Lung (tissue), 11 donors: ENCODE measurements at regions not wholly inside any gene's neighbourhood (a gene's known extent, or its start where the extent isn't known, plus 50 kb on each side); places are given as distances from the start of the nearest gene placed in this dataset.

ENCODE experiments used
- ATAC-seq: fragments of 200-7000 bp; cut with Tn5 transposase; one replicate; pipeline ENCODE4 v1.9.1; 2020; ENCODE audit warnings: moderate number of reproducible peaks; ENCODE audit not compliant: insufficient read depth, low FRiP score
- DNase-seq, 3 donors: peaks; one replicate each; pipeline ENCODE4 v3.0.0-alpha.2; 2013 to 2017
- H3K27ac ChIP-seq, 2 donors: one replicate each; pipeline ENCODE4 v1.5.1; 2013; ENCODE audit warnings: mild to moderate bottlenecking in 2 of 2, moderate library complexity in 2 of 2, control low read depth in 1 of 2, inconsistent platforms in 1 of 2, low read depth in 1 of 2, low read length in 1 of 2
- H3K27me3 ChIP-seq, 3 donors: one replicate each; pipeline ENCODE4 v1.5.1; 2013; ENCODE audit warnings: low read length in 2 of 3; ENCODE audit not compliant: control insufficient read depth in 3 of 3, insufficient read depth in 3 of 3
- H3K36me3 ChIP-seq, 4 donors: one replicate each; pipeline ENCODE4 v1.5.1; 2013; ENCODE audit warnings: low read length in 4 of 4, mild to moderate bottlenecking in 1 of 4, moderate library complexity in 1 of 4; ENCODE audit not compliant: control insufficient read depth in 4 of 4, insufficient read depth in 4 of 4
- H3K4me1 ChIP-seq, 5 donors: one replicate each; pipeline ENCODE4 v1.5.1; 2013; ENCODE audit warnings: low read length in 5 of 5, mild to moderate bottlenecking in 2 of 5, moderate library complexity in 1 of 5; ENCODE audit not compliant: control insufficient read depth in 5 of 5, insufficient read depth in 5 of 5
- H3K4me3 ChIP-seq: one replicate; pipeline ENCODE4 v1.5.1; 2013; ENCODE audit warnings: mild to moderate bottlenecking, control low read depth, moderate library complexity
- H3K9ac ChIP-seq, 2 donors: one replicate each; pipeline ENCODE4 v1.5.1; 2013; ENCODE audit warnings: low read length in 2 of 2, control low read depth in 1 of 2; ENCODE audit not compliant: insufficient read depth in 1 of 2
- H3K9me3 ChIP-seq, 4 donors: one replicate each; pipeline ENCODE4 v1.5.1; 2013; ENCODE audit warnings: low read length in 3 of 4, mild to moderate bottlenecking in 1 of 4, moderate library complexity in 1 of 4; ENCODE audit not compliant: control insufficient read depth in 4 of 4, insufficient read depth in 3 of 4
- CTCF ChIP-seq: IDR thresholded peaks from 2 replicates; pipeline ENCODE4 v1.5.1; 2012; ENCODE audit warnings: mild to moderate bottlenecking; ENCODE audit errors: control extremely low read depth, extremely low read depth
- WGBS, 2 donors: extraction: QIAGEN DNeasy Blood & Tissue Kit; methylation state at CpG; one replicate each; pipeline ENCODE4 v1.1.7; 2013; 5-methylcytosine and 5-hydroxymethylcytosine counted together
- donor health status: control.
- donor health status: control.
- donor health status: Bipolar disorder and iron deficiency.
- donor health status: healthy.
- donor health status: DM: yes; HTN: yes; CAD: no.

GRCh38 chr4:89368861-89369260 is 61.3 kb upstream of the GPRIN3 start:
- WGBS, 2 donors = 89 to 95% methylated on average over 2 of the region's 2 CpGs
- TF ChIP-seq CTCF = no peak
- ATAC-seq = no peak

GRCh38 chr4:89365776-89366175 is 58.2 kb upstream of the GPRIN3 start:
- no peak for TF ChIP-seq CTCF
- ATAC-seq = no peak
- WGBS, 2 donors = 76 to 81% methylated on average over 2 of the region's 2 CpGs

More at GRCh38 chr4:89368861-89369260, 61.3 kb upstream of the GPRIN3 start:
- no peak for DNase-seq
- H3K4me1 ChIP-seq = peaks cover 0 to 7% (median 0%) of the 10 kb centered on the region in 5 donors
- no peak overlapping the region for H3K4me3 ChIP-seq
- H3K9me3 ChIP-seq = peaks cover 0 to 2% (median 0%) of the 10 kb centered on the region in 4 donors
- H3K36me3 ChIP-seq = no peaks in the 10 kb centered on the region
- no peak overlapping the region for H3K9ac ChIP-seq
- no peaks in the 10 kb centered on the region for H3K27me3 ChIP-seq
- no peak overlapping the region for H3K27ac ChIP-seq

GRCh38 chr4:89365375-89365774 is 57.8 kb upstream of the GPRIN3 start:
- H3K4me3 ChIP-seq = no peak overlapping the region
- peaks cover 0 to 2% (median 0%) of the 10 kb centered on the region in 4 donors for H3K9me3 ChIP-seq
- H3K27me3 ChIP-seq = no peaks in the 10 kb centered on the region
- TF ChIP-seq CTCF = no peak
- H3K27ac ChIP-seq = no peak overlapping the region
- ATAC-seq (no peak), DNase-seq (no peak)
- H3K36me3 ChIP-seq = no peaks in the 10 kb centered on the region
- H3K4me1 ChIP-seq = peaks cover 0 to 7% (median 0%) of the 10 kb centered on the region in 5 donors
- H3K9ac ChIP-seq = no peak overlapping the region

More at GRCh38 chr4:89365776-89366175, 58.2 kb upstream of the GPRIN3 start:
- no peak overlapping the region for H3K4me3 ChIP-seq
- H3K4me1 ChIP-seq = peaks cover 0 to 7% (median 0%) of the 10 kb centered on the region in 5 donors
- H3K9me3 ChIP-seq = peaks cover 0 to 2% (median 0%) of the 10 kb centered on the region in 4 donors
- no peak overlapping the region for H3K27ac ChIP-seq
- no peaks in the 10 kb centered on the region for H3K27me3 ChIP-seq
- no peak overlapping the region for H3K9ac ChIP-seq
- DNase-seq = no peak
- H3K36me3 ChIP-seq = no peaks in the 10 kb centered on the region

- 92 to 96% methylated on average over 4 of the region's 4 CpGs for WGBS, 2 donors
- Histone ChIP-seq H3K36me3 (no peaks in the 10 kb centered on the region), H3K9ac (no peak overlapping the region), H3K4me3 (no peak overlapping the region), H3K27me3 (no peaks in the 10 kb centered on the region), H3K27ac (no peak overlapping the region), H3K4me1 (peaks cover 0 to 7% (median 0%) of the 10 kb centered on the region in 5 donors), H3K9me3 (peaks cover 0 to 2% (median 0%) of the 10 kb centered on the region in 4 donors)
- no peak for DNase-seq
- ATAC-seq = no peak
- TF ChIP-seq CTCF = no peak
Observed at GRCh38 chr4:89364541-89364940, 56.9 kb upstream of the GPRIN3 start.
